Activated CD4-positive, alpha-beta T cell treated with anti-CD3 and anti-CD28 coated beads, Interleukin-2, amount 10 ng/mL, durations not matched to agents 7 days and 5 days (primary cell): ENCODE measurements at regions not wholly inside any gene's neighbourhood (a gene's known extent, or its start where the extent isn't known, plus 50 kb on each side); places are given as distances from the start of the nearest gene placed in this dataset.

ENCODE experiments used
- CTCF ChIA-PET: fragments of 350-600 bp; sonication (Branson Sonifier 250); formaldehyde crosslinking; loops from one replicate; lab custom pipeline; 2021; ENCODE audit warnings: antibody characterized with exemption; lab: Charles Lee
- POLR2A ChIA-PET: fragments of 350-600 bp; sonication (Branson Sonifier 250); formaldehyde crosslinking; loops from one replicate; lab custom pipeline; 2021; ENCODE audit warnings: antibody characterized with exemption; lab: Charles Lee
- DNase-seq: peaks from one replicate; pipeline ENCODE4 v3.0.0-alpha.2; 2020
- H3K27ac Mint-ChIP-seq: one replicate; pipeline ENCODE4 v1.8.0; 2021; ENCODE audit warnings: mild to moderate bottlenecking, moderate library complexity, mixed read lengths
- H3K27me3 Mint-ChIP-seq: one replicate; pipeline ENCODE4 v1.8.0; 2021; ENCODE audit warnings: mixed read lengths
- H3K36me3 Mint-ChIP-seq: one replicate; pipeline ENCODE4 v1.8.0; 2021; ENCODE audit warnings: low read depth, mixed read lengths
- H3K4me1 Mint-ChIP-seq: one replicate; pipeline ENCODE4 v1.8.0; 2021; ENCODE audit warnings: mixed read lengths
- H3K4me3 Mint-ChIP-seq: one replicate; pipeline ENCODE4 v1.8.0; 2021; ENCODE audit warnings: mild to moderate bottlenecking, moderate library complexity, mixed read lengths
- H3K9me3 Mint-ChIP-seq: one replicate; pipeline ENCODE4 v1.8.0; 2021; ENCODE audit warnings: mixed read lengths

DNA sequence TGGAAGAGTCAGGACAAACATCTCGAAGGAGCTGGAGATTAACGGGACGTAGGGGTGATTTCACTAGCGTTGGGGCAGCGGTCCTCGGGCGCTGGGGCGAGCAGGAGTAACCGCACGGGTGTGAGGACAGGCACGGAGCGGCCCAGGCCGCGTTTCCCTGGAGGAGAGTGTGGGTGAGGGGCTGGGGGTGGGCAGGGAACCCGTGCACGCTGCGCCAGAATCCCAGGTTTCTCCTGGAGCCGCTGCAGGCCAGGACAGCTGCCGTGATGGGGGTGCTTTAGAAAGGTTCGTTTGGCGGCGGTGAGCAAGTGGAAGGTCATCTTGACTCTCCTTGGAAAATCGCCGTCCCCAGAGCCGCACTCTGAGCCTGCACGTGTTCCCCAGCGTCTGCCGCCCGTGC is 290.2 kb upstream of the IRX1 start:
- no peak for DNase-seq
- no peaks in the 10 kb centered on the region for H3K27me3 Mint-ChIP-seq
- H3K36me3 Mint-ChIP-seq: no peaks in the 10 kb centered on the region
- H3K4me1 Mint-ChIP-seq: no peaks in the 10 kb centered on the region
- H3K27ac Mint-ChIP-seq: no peak overlapping the region
- ChIA-PET CTCF (no interaction called here), POLR2A (no interaction called here)
- H3K4me3 Mint-ChIP-seq: no peak overlapping the region
- peaks cover 5% of the 10 kb centered on the region for H3K9me3 Mint-ChIP-seq

DNA sequence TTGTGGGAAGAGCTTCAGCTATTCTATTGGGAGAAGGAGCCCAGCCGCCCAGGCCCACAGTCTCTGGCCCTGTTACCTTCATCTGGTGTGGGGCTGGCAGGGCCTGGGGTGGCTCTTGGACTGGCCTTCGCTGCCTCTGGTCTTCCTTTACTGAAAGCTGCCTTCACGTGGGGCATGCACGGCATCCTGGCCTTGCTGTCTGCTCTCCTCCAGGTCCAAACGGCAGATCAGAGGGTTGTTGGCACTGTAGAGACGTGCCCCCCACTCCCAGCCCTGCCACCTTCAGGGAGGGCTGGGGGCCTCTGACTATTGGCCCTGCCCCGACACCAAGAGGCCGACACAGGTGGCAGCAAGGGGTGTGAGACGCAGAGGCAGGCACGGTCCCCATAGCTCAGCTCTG is 291.3 kb upstream of the IRX1 start:
- no peaks in the 10 kb centered on the region for H3K36me3 Mint-ChIP-seq
- ChIA-PET POLR2A (no interaction called here), CTCF (no interaction called here)
- H3K4me1 Mint-ChIP-seq: no peaks in the 10 kb centered on the region
- no peak for DNase-seq
- no peak overlapping the region for H3K27ac Mint-ChIP-seq
- peaks cover 5% of the 10 kb centered on the region for H3K9me3 Mint-ChIP-seq
- H3K27me3 Mint-ChIP-seq: no peaks in the 10 kb centered on the region
- no peak overlapping the region for H3K4me3 Mint-ChIP-seq

DNA sequence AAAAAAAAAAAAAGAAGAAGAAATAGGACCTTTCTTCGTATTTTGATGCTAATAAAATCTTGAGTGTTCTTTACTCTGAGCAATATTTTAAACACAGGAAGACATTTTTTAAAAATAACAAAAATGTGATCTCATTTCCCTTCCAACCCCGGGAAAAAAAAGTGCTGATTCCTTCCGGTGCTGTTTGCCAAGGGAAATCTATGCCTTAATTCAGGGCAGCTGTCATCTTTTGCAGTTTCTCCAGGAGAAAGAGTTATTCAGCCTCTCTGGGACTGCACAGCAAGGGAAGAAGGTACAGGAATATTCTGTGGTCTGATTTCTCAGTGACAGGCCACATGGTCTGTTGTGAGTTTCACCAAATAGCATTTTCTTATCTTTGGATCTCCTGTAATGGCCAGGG is 291.9 kb upstream of the IRX1 start:
- CTCF ChIA-PET: no interaction called here
- Mint-ChIP-seq H3K36me3 (no peaks in the 10 kb centered on the region), H3K27me3 (no peaks in the 10 kb centered on the region), H3K4me1 (no peaks in the 10 kb centered on the region), H3K9me3 (peaks cover 5% of the 10 kb centered on the region), H3K4me3 (no peak overlapping the region), H3K27ac (no peak overlapping the region)
- DNase-seq: no peak
- POLR2A ChIA-PET: no interaction called here

DNA sequence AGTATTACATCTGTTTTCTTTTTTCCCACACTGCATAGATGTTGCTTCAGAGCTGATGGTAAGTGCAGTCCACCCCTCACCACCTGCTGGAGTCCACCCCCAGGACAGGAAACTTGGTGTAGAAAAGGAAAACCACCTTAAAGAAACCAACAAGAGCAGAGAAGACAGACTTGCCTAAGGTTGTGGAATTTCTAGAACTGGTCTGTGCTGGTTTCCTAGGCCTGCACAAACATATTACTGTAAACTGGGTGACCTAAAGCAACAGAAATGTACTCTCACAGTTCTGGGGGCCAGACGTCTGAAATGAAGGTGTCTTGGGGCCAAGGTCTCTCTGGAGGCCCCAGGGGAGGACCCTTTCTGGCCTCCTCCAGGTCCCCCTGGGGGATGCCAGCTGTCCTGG is 293.4 kb upstream of the IRX1 start:
- no peaks in the 10 kb centered on the region for H3K4me1 Mint-ChIP-seq
- H3K9me3 Mint-ChIP-seq: peaks cover 2% of the 10 kb centered on the region
- DNase-seq: no peak
- CTCF ChIA-PET: no interaction called here
- no peaks in the 10 kb centered on the region for H3K36me3 Mint-ChIP-seq
- H3K27me3 Mint-ChIP-seq: no peaks in the 10 kb centered on the region
- H3K4me3 Mint-ChIP-seq: no peak overlapping the region
- H3K27ac Mint-ChIP-seq: no peak overlapping the region
- POLR2A ChIA-PET: no interaction called here

DNA sequence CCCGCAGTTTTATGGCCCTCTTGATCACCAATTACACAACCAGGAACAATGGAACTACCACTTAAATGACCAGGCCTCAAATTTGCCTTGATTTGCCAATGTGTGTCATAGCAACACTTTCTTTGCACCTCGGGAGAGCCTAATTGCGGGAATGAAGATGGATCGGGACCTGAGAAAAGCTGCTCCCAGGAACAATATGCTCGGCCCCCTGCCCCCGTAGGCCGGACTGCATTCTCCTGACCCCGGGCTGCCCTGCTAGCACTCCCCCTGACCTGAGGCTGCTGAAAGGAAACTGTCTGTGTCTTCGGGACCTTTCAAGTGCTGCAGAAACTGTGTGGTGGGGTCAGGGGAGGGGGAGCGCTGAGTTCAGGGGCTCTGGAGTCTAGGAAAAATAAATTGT is 294.3 kb upstream of the IRX1 start:
- H3K9me3 Mint-ChIP-seq: no peaks in the 10 kb centered on the region
- DNase-seq: no peak
- H3K4me1 Mint-ChIP-seq: no peaks in the 10 kb centered on the region
- H3K27ac Mint-ChIP-seq: no peak overlapping the region
- no peaks in the 10 kb centered on the region for H3K36me3 Mint-ChIP-seq
- no peaks in the 10 kb centered on the region for H3K27me3 Mint-ChIP-seq
- ChIA-PET POLR2A (no interaction called here), CTCF (no interaction called here)
- H3K4me3 Mint-ChIP-seq: no peak overlapping the region

DNA sequence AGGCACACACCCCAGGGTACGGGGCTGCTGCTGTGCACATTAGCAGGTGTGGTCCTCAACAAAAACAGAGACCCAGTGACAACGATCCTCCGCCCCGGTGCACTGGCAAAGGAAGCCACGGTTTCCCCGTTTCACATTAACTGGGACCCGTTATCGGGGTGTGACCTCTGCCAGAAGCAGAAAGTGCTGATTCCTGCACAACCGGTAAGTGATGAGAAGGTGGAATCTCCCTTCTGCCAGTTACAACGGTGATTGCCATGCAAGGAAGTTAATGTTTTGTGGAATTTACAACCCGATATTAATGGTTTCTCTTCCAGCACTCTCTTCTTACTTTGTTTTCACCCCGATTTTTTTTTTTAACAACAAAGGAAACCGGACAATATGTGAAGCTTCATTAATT is 294.9 kb upstream of the IRX1 start:
- ChIA-PET CTCF (no interaction called here), POLR2A (no interaction called here)
- Mint-ChIP-seq H3K9me3 (no peaks in the 10 kb centered on the region), H3K4me3 (no peak overlapping the region), H3K36me3 (no peaks in the 10 kb centered on the region), H3K27me3 (no peaks in the 10 kb centered on the region), H3K4me1 (no peaks in the 10 kb centered on the region), H3K27ac (no peak overlapping the region)
- DNase-seq: no peak

DNA sequence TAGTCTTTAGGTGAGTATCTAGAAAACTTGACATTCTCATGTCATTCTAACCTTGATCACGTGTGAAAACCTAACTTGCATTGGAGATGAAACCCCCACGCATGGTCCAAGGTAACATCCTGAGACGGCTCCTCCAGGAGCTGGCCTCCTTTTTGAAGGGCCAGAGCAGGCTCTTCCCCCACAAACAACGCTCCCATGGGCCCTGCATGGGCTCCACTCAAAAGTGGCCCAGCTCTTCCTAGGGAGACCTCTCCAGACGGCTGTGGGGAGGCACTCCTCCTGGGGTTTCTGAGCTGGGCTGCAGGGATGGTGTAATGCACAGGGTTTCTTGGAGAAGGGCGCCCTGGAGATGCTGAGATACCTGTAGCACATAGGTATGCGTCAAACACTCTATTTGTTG is 296.2 kb upstream of the IRX1 start:
- Mint-ChIP-seq H3K27ac (no peak overlapping the region), H3K36me3 (no peaks in the 10 kb centered on the region), H3K9me3 (no peaks in the 10 kb centered on the region), H3K27me3 (no peaks in the 10 kb centered on the region), H3K4me1 (no peaks in the 10 kb centered on the region), H3K4me3 (no peak overlapping the region)
- ChIA-PET CTCF (no interaction called here), POLR2A (no interaction called here)
- no peak for DNase-seq

DNA sequence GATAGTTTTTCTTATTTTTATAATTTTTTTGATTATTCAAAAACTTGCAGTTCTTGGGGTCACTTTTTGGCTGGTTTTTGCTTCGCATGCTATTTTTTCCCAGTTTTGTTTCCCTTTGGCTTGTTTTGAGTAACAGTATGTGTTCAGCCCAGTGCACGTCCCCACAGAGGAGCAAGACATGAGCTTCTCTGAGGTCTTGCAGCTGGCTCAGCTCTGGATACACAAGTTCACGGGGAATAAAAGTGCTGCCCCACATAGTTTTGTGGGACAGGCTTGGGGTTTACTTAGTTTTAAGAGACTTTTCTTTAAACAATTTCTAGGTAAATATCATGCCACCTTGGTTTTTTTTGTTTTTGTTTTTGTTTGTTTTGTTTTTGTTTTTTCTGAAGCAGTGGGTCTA is 297.8 kb upstream of the IRX1 start:
- H3K4me1 Mint-ChIP-seq: no peaks in the 10 kb centered on the region

DNA sequence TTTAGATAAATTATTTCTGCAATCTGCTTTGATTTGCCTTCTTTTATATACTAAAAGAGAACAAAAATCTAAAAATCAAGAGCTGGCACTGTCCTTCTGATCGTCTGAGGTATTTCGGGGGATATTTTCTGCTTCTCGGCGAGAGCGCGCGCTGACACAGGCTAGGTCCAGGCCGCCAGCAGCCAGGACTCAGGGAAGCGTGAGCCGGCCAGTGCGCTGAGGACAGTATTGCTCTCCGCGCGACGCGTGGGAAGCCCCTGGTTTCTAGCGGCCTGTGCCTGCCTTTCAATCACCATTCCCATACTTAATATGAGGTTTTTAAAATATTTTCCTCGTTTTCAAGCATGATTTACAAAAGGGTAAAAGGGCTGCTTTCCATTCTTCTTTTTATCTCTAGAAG is 307.3 kb upstream of the IRX1 start:
- ChIA-PET POLR2A (no interaction called here), CTCF (no interaction called here)
- Mint-ChIP-seq H3K36me3 (no peaks in the 10 kb centered on the region), H3K4me3 (no peak overlapping the region), H3K27ac (no peak overlapping the region), H3K9me3 (peaks cover 4% of the 10 kb centered on the region), H3K27me3 (no peaks in the 10 kb centered on the region), H3K4me1 (no peaks in the 10 kb centered on the region)
- no peak for DNase-seq

More for the DNA sequence above, 297.8 kb upstream of the IRX1 start:
- DNase-seq: no peak
- POLR2A ChIA-PET: no interaction called here
- Mint-ChIP-seq H3K27me3 (no peaks in the 10 kb centered on the region), H3K27ac (no peak overlapping the region), H3K36me3 (no peaks in the 10 kb centered on the region), H3K4me3 (no peak overlapping the region), H3K9me3 (peaks cover 2% of the 10 kb centered on the region)
- CTCF ChIA-PET: no interaction called here

DNA sequence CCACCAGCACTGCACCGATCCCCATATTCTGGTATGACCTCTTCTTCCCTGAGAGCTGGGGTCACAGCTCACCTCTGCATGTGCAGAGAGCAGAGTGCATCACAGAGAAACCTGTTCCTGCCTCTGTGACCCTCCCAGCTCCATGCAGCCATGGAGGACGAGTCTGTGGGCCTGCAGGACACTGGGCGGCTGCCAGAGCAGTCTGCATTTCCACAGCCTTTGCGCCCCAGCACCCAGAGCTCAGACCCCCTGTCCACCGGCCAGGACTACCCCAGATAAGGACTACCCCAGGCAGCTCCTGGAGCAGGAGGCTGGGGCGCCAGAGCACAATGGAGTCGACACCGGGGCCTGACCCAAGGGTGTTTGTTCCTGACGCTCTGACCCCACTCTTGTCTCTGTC is 308.1 kb upstream of the IRX1 start:
- POLR2A ChIA-PET: no interaction called here
- no peak for DNase-seq
- no peak overlapping the region for H3K27ac Mint-ChIP-seq
- no peaks in the 10 kb centered on the region for H3K27me3 Mint-ChIP-seq
- no peaks in the 10 kb centered on the region for H3K4me1 Mint-ChIP-seq
- CTCF ChIA-PET: interaction anchor here (1.4 kb wide), 1 partner anchor 11 kb away, joined by 3 read pairs; no protein-coding TSS in a partner anchor
- H3K9me3 Mint-ChIP-seq: peaks cover 9% of the 10 kb centered on the region
- no peaks in the 10 kb centered on the region for H3K36me3 Mint-ChIP-seq
- H3K4me3 Mint-ChIP-seq: no peak overlapping the region

DNA sequence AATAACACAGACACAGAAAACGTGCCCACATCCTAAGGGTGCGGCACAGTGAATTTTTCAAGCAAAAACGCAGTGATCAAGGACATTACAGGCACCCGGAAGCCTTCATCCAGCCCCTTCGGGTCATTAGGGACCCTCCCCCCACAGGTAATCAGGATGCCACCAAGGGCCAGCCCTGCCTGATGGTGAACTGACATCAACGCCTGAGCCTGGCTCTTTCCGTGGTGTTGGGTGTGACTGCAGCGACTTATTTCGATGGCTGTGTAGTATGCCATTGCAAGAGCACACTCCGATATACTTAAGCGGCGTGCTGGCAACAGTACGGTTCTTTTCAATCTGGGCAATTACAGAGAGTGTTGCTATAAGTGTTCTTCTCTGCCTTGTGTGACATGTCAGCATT is 310.0 kb upstream of the IRX1 start:
- Mint-ChIP-seq H3K9me3 (peaks cover 9% of the 10 kb centered on the region), H3K4me1 (no peaks in the 10 kb centered on the region), H3K36me3 (no peaks in the 10 kb centered on the region), H3K27me3 (no peaks in the 10 kb centered on the region), H3K4me3 (no peak overlapping the region), H3K27ac (no peak overlapping the region)
- ChIA-PET POLR2A (no interaction called here), CTCF (interaction anchor here (0.9 kb wide), 1 partner anchor 23 kb away, joined by 3 read pairs; no protein-coding TSS in a partner anchor)
- no peak for DNase-seq

DNA sequence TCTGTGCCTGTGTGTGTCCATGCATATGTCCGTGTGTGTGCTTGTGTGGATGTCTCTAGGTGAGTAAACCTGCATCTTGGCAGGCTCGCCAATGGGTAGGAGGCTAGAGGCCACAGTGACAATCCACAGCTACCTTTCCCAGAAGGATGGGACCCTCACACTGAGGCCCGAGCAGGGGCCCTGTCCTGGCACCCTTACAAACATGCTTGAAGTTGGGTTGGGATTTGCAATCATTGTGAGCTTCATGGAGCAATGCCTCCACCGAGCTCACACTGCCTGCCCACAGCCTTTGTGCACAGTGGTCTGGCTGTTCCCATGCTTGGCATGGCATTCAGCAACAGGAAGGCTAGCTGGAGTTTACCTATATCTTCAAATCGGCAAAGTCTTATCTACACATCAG is 311.1 kb upstream of the IRX1 start:
- no peaks in the 10 kb centered on the region for H3K4me1 Mint-ChIP-seq
- H3K4me3 Mint-ChIP-seq: no peak overlapping the region
- no peak for DNase-seq
- H3K9me3 Mint-ChIP-seq: peaks cover 6% of the 10 kb centered on the region
- CTCF ChIA-PET: interaction anchor here (0.9 kb wide), 1 partner anchor 24 kb away, joined by 3 read pairs; no protein-coding TSS in a partner anchor
- no peaks in the 10 kb centered on the region for H3K36me3 Mint-ChIP-seq
- no peaks in the 10 kb centered on the region for H3K27me3 Mint-ChIP-seq
- POLR2A ChIA-PET: no interaction called here
- no peak overlapping the region for H3K27ac Mint-ChIP-seq

DNA sequence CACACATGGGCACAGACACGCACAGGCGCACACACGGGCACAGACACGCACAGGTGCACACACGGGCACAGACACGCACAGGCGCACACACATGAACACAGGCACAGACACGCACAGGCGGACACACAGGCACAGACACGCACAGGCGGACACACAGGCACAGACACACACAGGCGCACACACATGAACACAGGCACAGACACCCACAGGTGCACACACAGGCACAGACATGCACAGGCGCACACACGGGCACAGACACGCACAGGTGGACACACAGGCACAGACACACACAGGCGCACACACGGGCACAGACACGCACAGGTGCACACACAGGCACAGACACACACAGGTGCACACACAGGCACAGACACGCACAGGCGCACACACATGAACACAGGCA is 312.8 kb upstream of the IRX1 start:
- DNase-seq: no peak
- H3K4me3 Mint-ChIP-seq: no peak overlapping the region
- H3K27ac Mint-ChIP-seq: no peak overlapping the region
- peaks cover 6% of the 10 kb centered on the region for H3K9me3 Mint-ChIP-seq
- no peaks in the 10 kb centered on the region for H3K36me3 Mint-ChIP-seq
- POLR2A ChIA-PET: no interaction called here
- no peaks in the 10 kb centered on the region for H3K27me3 Mint-ChIP-seq
- CTCF ChIA-PET: no interaction called here
- no peaks in the 10 kb centered on the region for H3K4me1 Mint-ChIP-seq

DNA sequence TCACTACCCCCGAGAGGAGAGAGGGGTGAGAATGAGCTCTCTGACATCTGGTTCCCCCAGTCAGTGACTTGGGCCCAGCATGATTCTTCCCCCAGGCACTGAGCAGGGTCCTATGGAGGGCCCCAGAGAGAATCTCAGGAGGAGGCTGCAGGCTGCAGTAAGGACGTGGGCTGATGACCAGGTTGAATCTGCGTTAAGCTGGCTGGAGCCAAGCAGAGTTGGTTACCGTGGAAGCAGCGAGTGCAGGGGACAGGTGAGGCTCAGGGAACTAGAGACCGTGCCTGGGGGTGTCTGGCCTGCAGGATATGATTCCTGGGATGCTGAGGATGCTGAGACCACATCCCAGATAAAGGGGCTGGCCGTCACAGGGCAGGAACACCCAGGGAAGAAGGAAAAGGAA is 314.3 kb upstream of the IRX1 start:
- ChIA-PET CTCF (no interaction called here), POLR2A (no interaction called here)
- Mint-ChIP-seq H3K27me3 (no peaks in the 10 kb centered on the region), H3K9me3 (peaks cover 6% of the 10 kb centered on the region), H3K27ac (no peak overlapping the region), H3K4me1 (no peaks in the 10 kb centered on the region), H3K36me3 (no peaks in the 10 kb centered on the region), H3K4me3 (no peak overlapping the region)
- no peak for DNase-seq
